IMR-90 (cell line): ENCODE measurements at regions not wholly inside any gene's neighbourhood (a gene's known extent, or its start where the extent isn't known, plus 50 kb on each side); places are given as distances from the start of the nearest gene placed in this dataset.

Experiments
- ATAC-seq: fragments of 200-7000 bp; cut with Tn5 transposase; 2 replicates; pipeline ENCODE4 v1.9.1; 2020; ENCODE audit warnings: low read depth, mild to moderate bottlenecking, moderate library complexity
- BruUV-seq: library from RNA; stranded (reverse); fragments of 400-500 nt; replicated peaks from 2 replicates; lab custom pipeline; 2021; lab: Mats Ljungman, UMichigan
- CTCF ChIA-PET: fragments of 300-600 bp; formaldehyde crosslinking; extraction: SDS; loops from one replicate; lab custom pipeline; 2021; ENCODE audit warnings: antibody characterized with exemption; lab: Yijun Ruan, JAX
- POLR2A ChIA-PET: fragments of 300-600 bp; sonication (Branson Sonifier 250); formaldehyde crosslinking; loops from one replicate; lab custom pipeline; 2022; ENCODE audit warnings: antibody characterized with exemption; ENCODE audit not compliant: unreplicated experiment; lab: Charles Lee
- DNase-seq: peaks from one replicate; pipeline ENCODE4 v3.0.0; 2013
- H2AFZ ChIP-seq: replicated peaks from 2 replicates; pipeline ENCODE3; 2013; ENCODE audit warnings: low read length, mild to moderate bottlenecking; ENCODE audit not compliant: poor library complexity
- H2AK5ac ChIP-seq: 2 replicates; pipeline ENCODE4 v1.6.1; 2013; ENCODE audit warnings: low read depth, low read length, inconsistent platforms
- H2AK9ac ChIP-seq: replicated peaks from 2 replicates; pipeline ENCODE3; 2013; ENCODE audit warnings: mild to moderate bottlenecking, low read depth, low read length, moderate library complexity; ENCODE audit not compliant: poor library complexity
- H2BK120ac ChIP-seq: 2 replicates; pipeline ENCODE4 v1.6.1; 2013; ENCODE audit warnings: low read depth, low read length, inconsistent platforms
- H2BK15ac ChIP-seq: 3 replicates; pipeline ENCODE4 v1.6.1; 2013; ENCODE audit warnings: low read depth, low read length, inconsistent platforms
- H2BK20ac ChIP-seq: 2 replicates; pipeline ENCODE4 v1.6.1; 2013; ENCODE audit warnings: low read depth, mild to moderate bottlenecking, inconsistent platforms, low read length, moderate library complexity
- H2BK5ac ChIP-seq: 2 replicates; pipeline ENCODE4 v1.6.1; 2013; ENCODE audit warnings: mild to moderate bottlenecking, low read depth, low read length, inconsistent platforms; ENCODE audit not compliant: poor library complexity, severe bottlenecking
- H3K14ac ChIP-seq: replicated peaks from 2 replicates; pipeline ENCODE4 v1.6.1; 2013; ENCODE audit warnings: low read depth, low read length, inconsistent platforms
- H3K18ac ChIP-seq: 2 replicates; pipeline ENCODE4 v1.6.1; 2013; ENCODE audit warnings: low read depth, low read length, control low read depth
- H3K23ac ChIP-seq: 2 replicates; pipeline ENCODE4 v1.6.1; 2013; ENCODE audit warnings: low read depth, low read length, inconsistent platforms
- H3K27ac ChIP-seq: 2 replicates; pipeline ENCODE4 v1.5.1; 2013; ENCODE audit warnings: mild to moderate bottlenecking, control low read depth, low read length; ENCODE audit not compliant: insufficient read depth
- H3K27me3 ChIP-seq: 2 replicates; pipeline ENCODE4 v1.6.1; 2013; ENCODE audit warnings: low read length; ENCODE audit not compliant: control insufficient read depth, insufficient read depth
- H3K36me3 ChIP-seq: 2 replicates; pipeline ENCODE4 v1.6.1; 2013; ENCODE audit warnings: low read length, mixed read lengths; ENCODE audit not compliant: control insufficient read depth, insufficient read depth
- H3K4ac ChIP-seq: 2 replicates; pipeline ENCODE4 v1.6.1; 2013; ENCODE audit warnings: low read depth, low read length, inconsistent platforms
- H3K4me1 ChIP-seq: 2 replicates; pipeline ENCODE4 v1.6.1; 2013; ENCODE audit warnings: low read length, mixed read lengths; ENCODE audit not compliant: control insufficient read depth, insufficient read depth
- H3K4me2 ChIP-seq: 2 replicates; pipeline ENCODE4 v1.6.1; 2013; ENCODE audit warnings: low read depth, mild to moderate bottlenecking, control low read depth, low read length, moderate library complexity
- H3K4me3 ChIP-seq: 2 replicates; pipeline ENCODE4 v1.5.1; 2013; ENCODE audit warnings: low read depth, mild to moderate bottlenecking, control low read depth, low read length, moderate library complexity; ENCODE audit not compliant: insufficient read depth
- H3K56ac ChIP-seq: 2 replicates; pipeline ENCODE4 v1.6.1; 2013; ENCODE audit warnings: low read length, inconsistent platforms; ENCODE audit not compliant: insufficient read depth; ENCODE audit errors: extremely low read depth
- H3K79me1 ChIP-seq, 2 experiments: 2 replicates each; pipeline ENCODE4 v1.6.1; 2013; ENCODE audit warnings: low read length in 2 of 2, inconsistent platforms in 1 of 2, low read depth in 1 of 2
- H3K9ac ChIP-seq: 2 replicates; pipeline ENCODE4 v1.6.1; 2013; ENCODE audit warnings: low read depth, low read length, control low read depth
- H3K9me1 ChIP-seq: 2 replicates; pipeline ENCODE4 v1.6.1; 2013; ENCODE audit warnings: low read length, inconsistent platforms; ENCODE audit not compliant: insufficient read depth
- H3K9me3 ChIP-seq: 2 replicates; pipeline ENCODE4 v1.6.1; 2013; ENCODE audit warnings: low read length; ENCODE audit not compliant: control insufficient read depth, insufficient read depth
- H4K20me1 ChIP-seq: 2 replicates; pipeline ENCODE4 v1.6.1; 2013; ENCODE audit warnings: low read length, inconsistent platforms; ENCODE audit not compliant: insufficient read depth
- H4K5ac ChIP-seq: 2 replicates; pipeline ENCODE4 v1.6.1; 2013; ENCODE audit warnings: mild to moderate bottlenecking, low read depth, low read length, control low read depth
- H4K8ac ChIP-seq, 2 experiments: 2 replicates each; pipeline ENCODE4 v1.6.1; 2013; ENCODE audit warnings: low read depth in 2 of 2, low read length in 2 of 2, control low read depth in 1 of 2, inconsistent platforms in 1 of 2
- H4K91ac ChIP-seq: 2 replicates; pipeline ENCODE4 v1.6.1; 2013; ENCODE audit warnings: low read depth, low read length, inconsistent platforms; ENCODE audit not compliant: insufficient read depth
- CHD1 ChIP-seq: IDR thresholded peaks from 2 replicates; pipeline ENCODE4 v1.6.1; 2012; ENCODE audit warnings: low read depth, low read length, improper control_type of control experiment
- MAFK ChIP-seq: IDR thresholded peaks from 2 replicates; pipeline ENCODE4 v1.6.1; 2012; ENCODE audit warnings: low read depth, low read length, improper control_type of control experiment
- RAD21 ChIP-seq: IDR thresholded peaks from 2 replicates; pipeline ENCODE4 v1.6.1; 2012; ENCODE audit warnings: low read length, improper control_type of control experiment
- RCOR1 ChIP-seq: IDR thresholded peaks from 2 replicates; pipeline ENCODE4 v1.6.1; 2012; ENCODE audit warnings: mild to moderate bottlenecking, low read length, improper control_type of control experiment; ENCODE audit not compliant: insufficient replicate concordance
- WGBS, 2 experiments: methylation state at CpG; one replicate each; pipeline versions ENCODE4 v1.1.5 to v1.1.7; 2013; ENCODE audit warnings: missing lambda C conversion rate in 2 of 2; ENCODE audit not compliant: insufficient read length in 1 of 2; ENCODE audit errors: extremely low coverage in 2 of 2; 5-methylcytosine and 5-hydroxymethylcytosine counted together
- dilution Hi-C: fragments of 300-500 bp; cut with HindIII; formaldehyde crosslinking; loops from one replicate; pipeline ENCODE4 v1.14.3; 2018; ENCODE audit warnings: low sequenced_read_pairs; ENCODE audit not compliant: unreplicated experiment
- in situ Hi-C: fragments of 300-500 bp; cut with MboI; formaldehyde crosslinking; loops from 3 replicates; pipeline ENCODE4 v1.14.3; 2019; ENCODE audit warnings: low sequenced_read_pairs, inconsistent platforms, mixed read lengths
- intact Hi-C: fragments of 100-400 bp; cut with micrococcal nuclease; formaldehyde crosslinking; loops from 2 replicates; pipeline ENCODE4 v1.10.0; 2022

- intact Hi-C loops (no loop called here), dilution Hi-C loops (no loop called here), in situ Hi-C loops (no loop called here)
- Histone ChIP-seq H3K79me1 (no peaks in the 10 kb centered on the region), H3K27me3 (no peaks in the 10 kb centered on the region), H3K4me3 (no peak overlapping the region), H3K14ac (no peak overlapping the region), H3K9ac (no peak overlapping the region), H4K20me1 (no peaks in the 10 kb centered on the region), H3K4me2 (no peak overlapping the region), H3K4me1 (no peaks in the 10 kb centered on the region), H3K27ac (no peak overlapping the region), H3K4ac (no peak overlapping the region), H4K5ac (no peak overlapping the region), H3K18ac (no peak overlapping the region), H3K56ac (no peak overlapping the region), H2BK5ac (no peak overlapping the region), H3K9me1 (no peaks in the 10 kb centered on the region), H2BK20ac (no peak overlapping the region), H2AK9ac (no peak overlapping the region), H4K91ac (no peak overlapping the region), H2BK120ac (peak overlapping the region; percentile 43; the same call in 1 of the 2 replicates), H4K8ac (no peak overlapping the region), H3K23ac (no peak overlapping the region), H3K36me3 (no peaks in the 10 kb centered on the region), H2AK5ac (no peak overlapping the region), H2BK15ac (no peak overlapping the region), H2AFZ (no peak overlapping the region), H3K9me3 (no peaks in the 10 kb centered on the region)
- no peak for ATAC-seq
- ChIA-PET POLR2A (no interaction called here), CTCF (no interaction called here)
- WGBS, 2 experiments, result no CpG with 5 or more reads among the region's 2 CpGs
- no peak for TF ChIP-seq MAFK
- TF ChIP-seq CHD1, result no peak
- no peak for TF ChIP-seq RCOR1
- no peak for TF ChIP-seq RAD21
- DNase-seq, result no peak
- BruUV-seq, result no TSS peak
Observed at GRCh38 chr1:187236199-187236598, 407.4 kb downstream of the PLA2G4A start.
